Stomach (tissue), 8 donors: ENCODE measurements at regions not wholly inside any gene's neighbourhood (a gene's known extent, or its start where the extent isn't known, plus 50 kb on each side); places are given as distances from the start of the nearest gene placed in this dataset.

Source experiments
- DNase-seq, 2 donors: peaks; one replicate each; pipeline versions ENCODE4 v3.0.0 to v3.0.0-alpha.2; 2013 to 2019
- H3K27ac ChIP-seq, 5 donors: fragments of 200-600 bp in 4 of 5; sonication (generic) in 4 of 5; one replicate each; pipeline ENCODE4 v1.5.1; 2013 to 2019; ENCODE audit warnings: mild to moderate bottlenecking in 1 of 5, moderate library complexity in 1 of 5
- H3K27me3 ChIP-seq, 3 donors: fragments of 200-600 bp; sonication (generic); one replicate each; pipeline ENCODE4 v1.5.1; 2017 to 2019; ENCODE audit warnings: mixed run types in 1 of 3
- H3K36me3 ChIP-seq, 4 donors: fragments of 200-600 bp; sonication (generic); 1 replicate in 3 of 4; 2 replicates in 1 of 4; pipeline ENCODE4 v1.5.1; 2016 to 2019
- H3K4me1 ChIP-seq, 4 donors: fragments of 200-600 bp; sonication (generic); one replicate each; pipeline ENCODE4 v1.5.1; 2016 to 2019
- H3K4me3 ChIP-seq, 4 donors: fragments of 200-600 bp; sonication (generic) in 3 of 4; one replicate each; pipeline ENCODE4 v1.5.1; 2016 to 2019; ENCODE audit warnings: mild to moderate bottlenecking in 1 of 4
- H3K9me3 ChIP-seq, 4 donors: fragments of 200-600 bp; sonication (generic); one replicate each; pipeline ENCODE4 v1.5.1; 2016 to 2019
- EP300 ChIP-seq: sonication (generic); formaldehyde crosslinking; IDR thresholded peaks from one replicate; pipeline ENCODE4 v1.6.1; 2017; ENCODE audit warnings: antibody characterized with exemption
- POLR2A ChIP-seq, 4 donors: fragments of 450-650 bp; IDR thresholded peaks; one replicate each; pipeline ENCODE4 v1.6.1; 2016; ENCODE audit warnings: antibody characterized with exemption in 4 of 4, control low read depth in 2 of 4, mild to moderate bottlenecking in 1 of 4, moderate library complexity in 1 of 4
- POLR2AphosphoS5 ChIP-seq, 3 donors: sonication (generic); formaldehyde crosslinking; IDR thresholded peaks; one replicate each; pipeline ENCODE4 v1.6.1; 2016; ENCODE audit warnings: antibody characterized with exemption in 3 of 3
- WGBS, 5 donors: extraction: QIAGEN DNeasy Blood & Tissue Kit in 3 of 5; methylation state at CpG; one replicate each; pipeline versions ENCODE4 v1.1.5 to v1.1.7; 2013 to 2018; 5-methylcytosine and 5-hydroxymethylcytosine counted together
- intact Hi-C: fragments of 100-400 bp; cut with DNase I; formaldehyde crosslinking; loops from one replicate; pipeline ENCODE4 v1.15.1; 2023; ENCODE audit warnings: low total_unique reads
- TF ChIP-seq, protein P1 (sequence below), 7 experiments: fragments of 450-650 bp in 4 of 7; fragments of 200-600 bp in 3 of 7; sonication (generic) in 3 of 7; IDR thresholded peaks; one replicate each; pipeline ENCODE4 v1.5.1; 2016 to 2019; ENCODE audit warnings: antibody characterized with exemption in 7 of 7, control low read depth in 2 of 7, mild to moderate bottlenecking in 1 of 7
- donor health status: healthy with polysubstance abuse.
- donor health status: Bipolar disorder and iron deficiency.
- donor health status: healthy.

DNA sequence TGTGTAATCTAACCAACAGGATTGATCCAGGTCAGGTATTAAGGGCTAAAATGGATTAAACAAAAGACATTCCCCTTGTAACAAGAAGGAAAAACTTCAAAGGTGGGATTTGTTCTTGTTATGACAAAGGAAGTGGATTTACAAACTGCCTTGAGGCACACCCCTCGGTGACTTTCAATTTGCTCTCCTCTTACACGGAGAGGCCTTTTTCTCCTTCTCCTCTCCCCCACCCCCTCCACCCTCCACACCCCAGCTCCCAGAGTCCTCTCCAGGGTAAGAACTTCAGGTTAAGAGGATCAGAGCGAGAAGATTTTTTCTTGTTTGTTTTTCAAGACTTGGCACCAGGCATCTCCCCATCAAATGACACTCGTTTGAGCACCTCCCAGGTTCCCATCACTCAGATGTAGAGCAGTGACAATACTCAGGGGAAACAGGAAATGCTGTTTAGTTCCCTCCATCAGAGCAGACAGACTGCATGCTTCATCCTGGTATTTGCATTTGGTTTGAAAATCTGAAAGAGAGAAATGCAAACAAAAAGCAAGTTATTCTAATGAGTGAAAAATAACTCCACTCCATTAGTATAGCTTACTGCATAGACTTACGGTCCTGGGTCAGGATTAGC lies 77.6 kb upstream of the TMEM260 start:
- TF ChIP-seq, protein P1, sequence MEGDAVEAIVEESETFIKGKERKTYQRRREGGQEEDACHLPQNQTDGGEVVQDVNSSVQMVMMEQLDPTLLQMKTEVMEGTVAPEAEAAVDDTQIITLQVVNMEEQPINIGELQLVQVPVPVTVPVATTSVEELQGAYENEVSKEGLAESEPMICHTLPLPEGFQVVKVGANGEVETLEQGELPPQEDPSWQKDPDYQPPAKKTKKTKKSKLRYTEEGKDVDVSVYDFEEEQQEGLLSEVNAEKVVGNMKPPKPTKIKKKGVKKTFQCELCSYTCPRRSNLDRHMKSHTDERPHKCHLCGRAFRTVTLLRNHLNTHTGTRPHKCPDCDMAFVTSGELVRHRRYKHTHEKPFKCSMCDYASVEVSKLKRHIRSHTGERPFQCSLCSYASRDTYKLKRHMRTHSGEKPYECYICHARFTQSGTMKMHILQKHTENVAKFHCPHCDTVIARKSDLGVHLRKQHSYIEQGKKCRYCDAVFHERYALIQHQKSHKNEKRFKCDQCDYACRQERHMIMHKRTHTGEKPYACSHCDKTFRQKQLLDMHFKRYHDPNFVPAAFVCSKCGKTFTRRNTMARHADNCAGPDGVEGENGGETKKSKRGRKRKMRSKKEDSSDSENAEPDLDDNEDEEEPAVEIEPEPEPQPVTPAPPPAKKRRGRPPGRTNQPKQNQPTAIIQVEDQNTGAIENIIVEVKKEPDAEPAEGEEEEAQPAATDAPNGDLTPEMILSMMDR (IDR thresholded peaks at IDR 0.05) = no peak
- no peak for TF ChIP-seq EP300
- TF ChIP-seq POLR2AphosphoS5 (IDR thresholded peaks at IDR 0.05) = no peak
- TF ChIP-seq POLR2A (IDR thresholded peaks at IDR 0.05) = no peak
- intact Hi-C loops = no loop called here
- Histone ChIP-seq H3K9me3 (no peaks in the 10 kb centered on the region), H3K27me3 (peaks cover 0 to 4% (median 0%) of the 10 kb centered on the region in 3 donors), H3K27ac (no peak overlapping the region), H3K4me1 (no peaks in the 10 kb centered on the region), H3K36me3 (no peaks in the 10 kb centered on the region), H3K4me3 (no peak overlapping the region)
- WGBS, 5 donors = 40 to 47% (median 42%) methylated on average over 5 of the region's 5 CpGs
- DNase-seq = no peak

DNA sequence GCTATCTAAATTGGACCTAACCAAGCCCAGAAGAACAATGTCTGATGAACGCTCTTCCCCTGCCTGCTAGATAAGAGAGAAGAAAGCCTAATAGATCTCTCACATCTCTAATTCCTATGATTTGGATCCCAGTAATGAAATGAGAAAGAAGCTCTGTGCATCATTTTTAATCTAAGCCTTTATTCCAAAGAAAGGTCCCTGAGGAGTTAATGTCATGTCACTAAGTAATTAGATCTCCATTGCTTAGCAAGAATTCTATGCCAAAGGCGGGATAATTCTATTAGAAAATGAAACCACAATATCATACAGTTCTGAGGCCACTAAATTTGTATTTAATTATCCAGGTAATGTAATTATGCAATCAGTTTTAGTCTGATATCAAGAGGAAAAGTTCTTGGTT lies 74.2 kb upstream of the TMEM260 start:
- Histone ChIP-seq H3K36me3 (no peaks in the 10 kb centered on the region), H3K9me3 (no peaks in the 10 kb centered on the region), H3K27ac (no peak overlapping the region), H3K27me3 (peaks cover 0 to 4% (median 0%) of the 10 kb centered on the region in 3 donors), H3K4me3 (no peak overlapping the region), H3K4me1 (no peaks in the 10 kb centered on the region)
- intact Hi-C loops = no loop called here
- 77 to 90% (median 86%) methylated on average over 2 of the region's 2 CpGs for WGBS, 5 donors
- TF ChIP-seq, protein P1 (IDR thresholded peaks at IDR 0.05) = no peak
- TF ChIP-seq POLR2A (IDR thresholded peaks at IDR 0.05) (no peak), POLR2AphosphoS5 (IDR thresholded peaks at IDR 0.05) (no peak), EP300 (no peak)
- DNase-seq = no peak

DNA sequence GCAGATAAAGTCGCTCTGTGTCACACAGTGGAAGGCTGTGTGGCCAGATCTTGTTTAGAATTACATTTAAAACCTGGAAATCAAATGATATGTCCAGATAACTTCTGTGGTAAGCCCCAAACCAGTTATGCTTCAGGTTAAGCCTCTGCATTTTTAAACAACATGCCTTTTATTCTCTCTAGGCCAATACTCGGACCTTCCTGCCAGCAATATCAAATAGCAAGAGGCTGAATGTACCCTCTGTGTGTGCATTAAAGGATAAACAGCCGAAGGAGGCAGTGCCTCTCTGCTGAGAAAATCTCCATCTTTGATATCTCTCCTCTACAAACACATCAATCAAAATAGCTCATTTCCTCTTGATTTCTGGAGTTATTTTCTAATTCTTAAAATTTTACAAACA lies 67.1 kb upstream of the TMEM260 start:
- intact Hi-C loops = no loop called here
- WGBS, 5 donors = 33 to 52% (median 47%) methylated on average over 3 of the region's 3 CpGs
- Histone ChIP-seq H3K27me3 (peaks cover 0 to 12% (median 0%) of the 10 kb centered on the region in 3 donors), H3K27ac (no peak overlapping the region), H3K4me3 (no peak overlapping the region), H3K36me3 (no peaks in the 10 kb centered on the region), H3K9me3 (no peaks in the 10 kb centered on the region), H3K4me1 (no peaks in the 10 kb centered on the region)
- no peak for DNase-seq
- TF ChIP-seq, protein P1 (IDR thresholded peaks at IDR 0.05) = no peak
- TF ChIP-seq POLR2A (IDR thresholded peaks at IDR 0.05) = no peak
- no peak for TF ChIP-seq POLR2AphosphoS5 (IDR thresholded peaks at IDR 0.05)
- no peak for TF ChIP-seq EP300

- Histone ChIP-seq H3K4me1 (no peaks in the 10 kb centered on the region), H3K36me3 (no peaks in the 10 kb centered on the region), H3K4me3 (no peak overlapping the region), H3K27ac (no peak overlapping the region), H3K27me3 (peaks cover 0 to 24% (median 0%) of the 10 kb centered on the region in 3 donors), H3K9me3 (no peaks in the 10 kb centered on the region)
- 71 to 79% (median 74%) methylated on average over 14 of the region's 14 CpGs for WGBS, 5 donors
- no peak for DNase-seq
- intact Hi-C loops = no loop called here
- TF ChIP-seq POLR2AphosphoS5 (IDR thresholded peaks at IDR 0.05) (no peak), POLR2A (IDR thresholded peaks at IDR 0.05) (no peak), EP300 (no peak)
- TF ChIP-seq, protein P1 (IDR thresholded peaks at IDR 0.05) = no peak
Measured at GRCh38 chr14:56514663-56515371, 64.8 kb upstream of the TMEM260 start.
